Nephron (organoid): ENCODE measurements at regions not wholly inside any gene's neighbourhood (a gene's known extent, or its start where the extent isn't known, plus 50 kb on each side); places are given as distances from the start of the nearest gene placed in this dataset.

ENCODE experiments used
- H3K27ac Mint-ChIP-seq, 3 experiments: 2 replicates each; pipeline ENCODE4 v1.8.0; 2020; ENCODE audit warnings: mixed read lengths in 3 of 3, mild to moderate bottlenecking in 2 of 3, moderate library complexity in 1 of 3
- H3K27me3 Mint-ChIP-seq: 2 replicates; pipeline ENCODE4 v1.8.0; 2021; ENCODE audit warnings: low read depth, mild to moderate bottlenecking, moderate library complexity, mixed read lengths
- H3K36me3 Mint-ChIP-seq: 2 replicates; pipeline ENCODE4 v1.8.0; 2020; ENCODE audit warnings: low read depth, mixed read lengths
- H3K4me1 Mint-ChIP-seq: 2 replicates; pipeline ENCODE4 v1.8.0; 2020; ENCODE audit warnings: mixed read lengths
- H3K4me3 Mint-ChIP-seq, 3 experiments: 2 replicates each; pipeline ENCODE4 v1.8.0; 2020; ENCODE audit warnings: mild to moderate bottlenecking in 3 of 3, mixed read lengths in 3 of 3, moderate library complexity in 2 of 3
- H3K9me3 Mint-ChIP-seq: 2 replicates; pipeline ENCODE4 v1.8.0; 2020; ENCODE audit warnings: mixed read lengths
- CTCF ChIP-seq, 3 experiments: fragments of 200-600 bp; sonication (generic); IDR thresholded peaks; one replicate each; pipeline ENCODE4 v1.5.0; 2021; ENCODE audit warnings: antibody characterized with exemption in 3 of 3; ENCODE audit not compliant: unreplicated experiment in 3 of 3

GRCh38 chrX:40439625-40440532 lies 140.9 kb upstream of the ATP6AP2 start:
- H3K27ac Mint-ChIP-seq = no peak overlapping the region
- H3K27me3 Mint-ChIP-seq = peaks cover 7% of the 10 kb centered on the region
- TF ChIP-seq CTCF (IDR thresholded peaks at IDR 0.05; ENCODE audit: unreplicated experiment in 3 of 3) = no peak

GRCh38 chrX:40437348-40437747 lies 143.4 kb upstream of the ATP6AP2 start:
- Mint-ChIP-seq H3K27me3 (peaks cover 7% of the 10 kb centered on the region), H3K4me1 (peaks cover 24% of the 10 kb centered on the region), H3K4me3 (no peak overlapping the region), H3K27ac (no peak overlapping the region), H3K9me3 (peaks cover 16% of the 10 kb centered on the region), H3K36me3 (no peaks in the 10 kb centered on the region)
- no peak for TF ChIP-seq CTCF (IDR thresholded peaks at IDR 0.05; ENCODE audit: unreplicated experiment in 3 of 3)

More at GRCh38 chrX:40439625-40440532, 140.9 kb upstream of the ATP6AP2 start:
- Mint-ChIP-seq H3K9me3 (peaks cover 8% of the 10 kb centered on the region), H3K36me3 (no peaks in the 10 kb centered on the region), H3K4me1 (peaks cover 18% of the 10 kb centered on the region), H3K4me3 (no peak overlapping the region)

- Mint-ChIP-seq H3K9me3 (peaks cover 26% of the 10 kb centered on the region), H3K4me1 (peaks cover 19% of the 10 kb centered on the region), H3K27me3 (peaks cover 7% of the 10 kb centered on the region), H3K36me3 (no peaks in the 10 kb centered on the region), H3K27ac (peak overlapping the region; percentile 82 to 88 (median 86)), H3K4me3 (peak overlapping the region; percentile 14 to 55 (median 33))
- TF ChIP-seq CTCF (IDR thresholded peaks at IDR 0.05; ENCODE audit: unreplicated experiment in 3 of 3) = no peak
Observed at GRCh38 chrX:40434947-40435346, 145.8 kb upstream of the ATP6AP2 start.

- Mint-ChIP-seq H3K4me1 (peaks cover 19% of the 10 kb centered on the region), H3K27me3 (peaks cover 7% of the 10 kb centered on the region), H3K9me3 (peaks cover 26% of the 10 kb centered on the region), H3K4me3 (peak overlapping the region in 2 of 3 experiments; percentile 13 to 44), H3K36me3 (no peaks in the 10 kb centered on the region), H3K27ac (peak overlapping the region; percentile 82 to 88 (median 86))
- no peak for TF ChIP-seq CTCF (IDR thresholded peaks at IDR 0.05; ENCODE audit: unreplicated experiment in 3 of 3)
Observed at GRCh38 chrX:40434443-40434842, 146.3 kb upstream of the ATP6AP2 start.

- Mint-ChIP-seq H3K27me3 (peaks cover 4% of the 10 kb centered on the region), H3K27ac (peak overlapping the region in 1 of 3 experiments; percentile 28), H3K4me1 (peaks cover 19% of the 10 kb centered on the region), H3K36me3 (no peaks in the 10 kb centered on the region), H3K4me3 (no peak overlapping the region), H3K9me3 (peaks cover 28% of the 10 kb centered on the region)
- no peak for TF ChIP-seq CTCF (IDR thresholded peaks at IDR 0.05; ENCODE audit: unreplicated experiment in 3 of 3)
Observed at GRCh38 chrX:40433160-40433559, 147.6 kb upstream of the ATP6AP2 start.
